Stimulated activated CD4-positive, alpha-beta T cell treated with anti-CD3 and anti-CD28 coated beads, Interleukin-12 subunit alpha, Interleukin-12 subunit beta, amount 100 ng/mL, for 24 hours (primary cell): ENCODE measurements at regions not wholly inside any gene's neighbourhood (a gene's known extent, or its start where the extent isn't known, plus 50 kb on each side); places are given as distances from the start of the nearest gene placed in this dataset.

Source experiments
- DNase-seq, 2 experiments: peaks; one replicate each; pipeline ENCODE4 v3.0.0-alpha.2; 2020; ENCODE audit warnings: low read depth in 2 of 2

DNA sequence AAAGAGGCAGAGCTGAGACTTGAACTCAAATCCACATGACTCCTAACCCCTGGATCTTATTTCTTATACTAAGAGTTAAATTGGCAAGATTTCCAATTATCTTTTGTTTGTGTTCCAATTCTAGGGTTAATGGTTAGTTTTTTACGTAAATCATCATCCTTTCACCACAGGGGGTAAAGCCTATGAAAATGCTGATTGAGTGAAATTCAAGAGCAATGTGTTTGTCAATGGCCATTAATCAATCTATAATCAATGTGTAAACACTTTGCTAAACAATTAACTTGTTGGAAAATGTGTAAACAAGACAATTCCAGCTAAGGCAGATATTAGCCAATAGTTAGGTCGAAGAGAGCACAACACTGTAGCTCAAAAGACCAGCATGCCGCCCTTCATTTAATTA lies 376.5 kb upstream of the ACVR2A start:
- no peak for DNase-seq

DNA sequence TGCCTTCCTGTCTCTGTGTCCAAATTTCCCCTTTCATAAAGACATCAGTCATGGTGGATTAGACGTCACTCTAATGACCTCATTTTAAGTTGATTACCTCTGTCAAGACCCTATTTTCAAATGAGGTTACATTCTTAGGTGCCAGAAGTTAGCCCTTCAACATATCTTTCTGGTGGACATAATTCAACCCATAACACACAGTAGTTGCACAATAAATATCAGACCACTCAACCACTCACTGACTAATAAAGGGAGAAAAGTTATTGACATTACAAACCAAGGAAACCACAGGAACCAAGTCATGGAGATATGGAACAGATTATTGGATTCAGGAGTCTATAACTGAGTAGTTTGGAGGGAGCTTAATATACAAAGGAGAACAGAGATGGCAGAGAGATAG lies 377.4 kb upstream of the ACVR2A start:
- no peak for DNase-seq

DNA sequence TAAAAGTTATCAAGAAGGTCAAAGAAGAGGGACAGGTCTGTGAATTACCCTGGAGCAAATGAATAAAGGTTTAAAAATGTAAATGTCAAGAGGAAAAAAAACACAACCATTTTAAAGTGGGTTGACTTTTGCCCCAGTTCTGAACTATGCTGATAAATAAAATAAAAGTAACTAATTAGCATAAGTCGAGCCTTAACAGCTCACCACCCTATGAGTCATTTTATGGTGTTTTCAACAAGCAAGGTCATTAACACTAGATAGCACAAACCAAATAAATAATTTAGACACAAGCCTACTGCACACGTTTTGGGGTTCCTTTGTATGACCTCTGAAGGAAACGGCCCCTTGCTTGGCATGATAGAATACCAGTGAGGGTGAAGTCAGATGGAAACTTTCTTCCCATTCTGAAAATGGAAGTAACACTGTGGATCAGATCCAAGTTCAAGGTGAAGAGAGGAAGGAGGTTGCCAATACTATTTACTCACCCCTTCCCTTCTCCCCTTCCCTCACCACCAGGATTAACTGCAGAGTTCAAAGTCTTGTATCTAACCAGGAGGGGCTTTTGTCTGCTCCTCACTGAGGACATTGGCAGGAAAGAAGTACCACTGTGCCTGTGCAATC lies 380.0 kb upstream of the ACVR2A start:
- no peak for DNase-seq

DNA sequence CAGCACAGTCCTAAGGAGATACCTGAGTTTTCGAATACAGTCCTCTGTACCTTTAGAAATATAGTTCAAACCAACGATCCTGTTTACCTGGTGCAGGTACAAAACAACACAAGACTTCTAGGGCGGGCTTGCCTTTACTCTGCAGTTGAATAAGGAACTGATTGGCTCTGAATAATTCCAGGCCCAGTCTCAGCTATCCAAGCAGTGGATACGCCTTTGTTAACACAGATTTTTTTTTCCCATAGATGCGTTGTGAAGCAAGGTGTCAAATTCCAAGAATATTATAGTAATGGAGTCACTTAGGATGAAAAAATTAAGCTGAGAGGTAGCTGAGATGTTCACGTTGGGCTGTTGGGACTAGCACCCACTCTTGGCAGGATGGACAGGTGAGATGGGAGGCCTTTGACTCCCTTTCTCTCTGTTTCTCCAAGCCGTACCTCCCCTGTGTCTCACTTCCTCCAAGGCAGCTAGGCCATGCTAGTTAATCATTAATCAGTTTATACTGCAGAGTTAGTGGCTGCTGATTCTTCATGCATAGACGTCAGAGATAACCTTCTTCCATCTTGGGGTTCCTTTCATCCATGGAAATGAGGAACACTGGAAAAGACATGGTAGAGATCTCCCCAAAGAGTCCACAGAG lies 380.8 kb upstream of the ACVR2A start:
- no peak for DNase-seq

DNA sequence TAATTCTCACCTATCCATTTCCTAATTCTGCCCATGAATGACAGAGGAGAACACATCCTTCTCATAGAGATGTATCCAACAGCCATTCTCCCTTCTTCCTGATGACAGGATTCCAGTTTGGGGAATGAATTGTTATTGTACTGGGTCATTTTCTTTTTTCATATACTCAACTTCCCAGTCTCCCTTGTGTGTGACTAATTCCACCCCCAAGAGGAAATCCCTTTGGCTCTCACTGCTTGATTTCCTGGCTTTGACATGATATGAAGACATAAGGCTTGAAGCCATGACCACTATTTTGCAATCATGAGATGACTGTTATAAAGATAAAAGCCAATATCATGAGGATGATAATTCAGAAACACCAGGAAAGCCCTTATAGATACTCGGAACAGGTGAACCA lies 384.7 kb upstream of the ACVR2A start:
- DNase-seq: no peak

DNA sequence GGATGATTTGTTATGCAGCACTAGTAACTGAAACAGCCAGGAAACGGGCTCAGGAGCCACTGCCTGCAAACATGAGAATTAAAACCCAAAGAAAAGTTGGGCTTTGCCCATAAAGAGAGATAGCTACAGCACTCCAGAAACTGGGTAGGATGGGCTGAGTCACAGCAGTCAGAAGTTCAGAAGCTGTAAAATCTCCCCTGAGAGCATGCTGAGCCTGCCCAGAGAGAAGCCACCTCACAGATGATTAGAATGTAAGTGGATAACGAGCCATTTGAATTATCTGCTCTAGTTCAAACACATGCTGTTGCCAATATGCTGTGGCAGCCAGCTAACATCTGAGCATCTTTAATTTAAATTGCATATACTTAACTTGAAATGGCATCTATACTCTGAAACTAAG lies 388.1 kb upstream of the ACVR2A start:
- DNase-seq: no peak

DNA sequence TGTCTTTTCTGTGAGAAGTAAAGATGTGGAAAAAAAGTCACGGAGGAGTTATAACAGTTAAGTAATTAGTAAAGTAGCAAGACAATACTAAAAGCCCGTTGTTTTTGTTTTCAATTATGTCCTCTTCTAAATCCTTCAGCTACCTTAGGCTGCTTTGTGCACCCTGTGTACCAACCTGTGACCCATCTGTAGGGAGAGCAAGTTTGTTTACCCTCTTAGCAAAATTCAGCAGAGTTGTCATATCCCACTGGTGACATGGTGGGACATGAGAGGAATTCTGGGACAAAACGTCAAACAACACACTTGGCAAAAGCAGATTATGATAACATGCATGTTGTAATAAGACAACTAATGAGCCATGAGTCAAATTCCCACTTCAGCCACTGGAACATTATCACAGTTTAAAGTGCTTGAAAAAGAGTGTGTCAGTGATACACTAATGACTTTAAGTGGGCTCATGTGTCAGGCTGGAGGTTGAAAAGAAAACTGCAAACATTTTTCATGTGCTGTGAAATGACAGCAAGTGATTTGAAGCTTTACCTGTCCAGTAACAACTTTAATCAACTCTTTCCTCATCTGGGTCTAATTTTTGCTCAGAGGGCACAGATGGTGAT lies 392.8 kb upstream of the ACVR2A start:
- no peak for DNase-seq

DNA sequence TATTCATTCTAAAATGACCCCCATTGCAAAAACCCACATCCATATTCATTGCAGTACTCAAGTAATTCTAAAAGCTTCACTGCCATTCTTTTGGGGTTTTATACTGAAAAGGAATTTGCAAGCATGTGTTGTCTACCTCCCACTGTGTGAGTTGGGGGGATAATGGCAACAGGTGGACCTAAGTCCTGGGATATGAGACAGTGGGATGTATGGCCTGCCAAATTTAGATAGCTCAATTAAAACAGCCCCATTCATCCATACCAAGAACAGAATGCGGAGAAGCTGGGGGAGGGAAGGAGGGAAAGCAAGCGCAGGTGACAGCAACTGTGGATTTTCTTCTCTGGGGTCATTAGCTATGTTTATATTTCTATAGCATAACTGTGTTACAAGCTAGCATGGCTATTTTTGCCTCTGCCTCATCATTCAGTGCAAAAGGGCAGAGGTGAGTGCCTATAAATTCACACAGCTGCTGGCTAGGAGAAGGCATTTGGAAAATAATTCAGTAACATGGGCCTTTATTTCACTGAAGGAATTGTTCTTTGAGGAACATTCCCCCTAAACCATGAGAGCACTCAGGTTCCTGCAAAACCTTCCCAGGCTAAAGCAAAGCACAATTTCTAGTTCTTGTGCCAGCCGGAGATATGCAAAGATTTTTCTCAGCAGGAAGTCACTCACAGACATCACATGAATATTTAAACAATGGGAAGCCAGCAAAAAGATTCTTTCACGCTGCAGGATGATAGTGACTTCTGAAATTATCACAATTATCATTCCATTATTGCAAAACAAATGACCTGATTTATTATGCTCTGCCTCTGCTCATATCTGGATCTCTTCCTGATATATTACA lies 393.9 kb upstream of the ACVR2A start:
- DNase-seq: no peak

DNA sequence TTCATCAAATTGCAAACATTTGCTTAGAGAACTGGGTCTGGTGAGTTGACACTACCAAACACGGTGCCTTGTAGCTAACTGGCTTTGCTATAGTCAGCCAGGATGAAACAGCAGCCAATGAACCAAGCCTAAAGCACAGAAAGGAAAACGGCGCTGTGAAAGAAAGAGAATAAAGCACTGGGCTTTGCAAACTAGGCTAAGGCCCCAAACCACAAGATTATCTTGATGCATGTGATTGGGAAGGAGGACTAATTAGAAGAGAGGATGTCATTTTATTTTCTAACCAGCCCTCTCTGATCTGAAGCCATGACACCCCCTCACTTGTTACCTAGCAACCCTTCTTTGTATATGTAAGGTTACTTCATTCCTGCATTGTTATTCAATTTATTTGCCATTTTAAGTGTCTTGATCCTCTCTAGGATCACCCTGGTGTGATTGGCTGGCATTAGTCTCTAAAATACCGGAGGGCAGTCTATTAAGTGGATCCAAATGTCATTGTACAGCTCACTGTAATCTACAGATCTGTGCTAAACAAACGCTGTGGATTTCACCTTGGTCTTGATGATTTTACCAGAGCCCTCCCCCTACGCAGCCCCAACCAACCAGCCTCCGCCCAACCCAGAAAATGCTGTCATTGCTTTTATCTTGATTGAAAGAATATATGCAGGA lies 395.4 kb upstream of the ACVR2A start:
- no peak for DNase-seq

DNA sequence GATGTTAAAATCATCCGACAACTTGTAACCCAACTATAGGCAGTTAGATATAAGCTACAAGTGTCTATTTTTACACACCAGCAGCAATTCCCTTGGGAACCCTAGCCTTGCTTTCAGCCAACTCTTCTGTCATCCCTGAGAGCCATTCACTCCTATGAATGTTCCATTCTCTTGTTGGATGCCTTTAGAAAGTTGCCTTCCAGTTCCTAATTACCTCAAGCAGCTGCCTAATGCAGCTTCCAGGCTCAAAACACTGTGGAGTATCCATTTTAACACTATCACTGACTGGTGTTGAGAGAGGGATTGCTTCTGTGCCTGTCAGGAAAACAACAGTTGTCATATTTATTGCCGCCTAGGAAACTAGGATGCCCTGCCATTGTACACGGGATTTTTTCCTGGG lies 402.0 kb upstream of the ACVR2A start:
- DNase-seq: no peak

DNA sequence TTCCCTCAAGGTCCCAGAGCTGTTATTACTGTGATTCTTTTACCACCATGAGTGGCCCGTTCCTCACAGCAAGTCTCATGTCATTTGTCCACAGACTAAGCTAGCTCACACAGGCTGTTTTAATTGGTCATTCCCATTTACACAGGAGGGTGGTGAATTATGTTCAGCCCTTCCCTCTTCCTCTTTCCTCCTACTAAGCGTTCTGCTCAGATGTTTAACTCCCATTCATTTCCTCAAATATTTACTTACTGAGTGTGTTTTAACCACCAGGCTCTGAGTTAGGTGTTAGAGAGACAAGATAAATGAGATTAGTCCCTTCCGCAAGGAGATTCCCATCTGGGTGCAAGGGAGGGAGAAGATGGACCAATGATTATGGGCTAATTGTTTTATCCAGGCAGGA lies 403.6 kb upstream of the ACVR2A start:
- no peak for DNase-seq

DNA sequence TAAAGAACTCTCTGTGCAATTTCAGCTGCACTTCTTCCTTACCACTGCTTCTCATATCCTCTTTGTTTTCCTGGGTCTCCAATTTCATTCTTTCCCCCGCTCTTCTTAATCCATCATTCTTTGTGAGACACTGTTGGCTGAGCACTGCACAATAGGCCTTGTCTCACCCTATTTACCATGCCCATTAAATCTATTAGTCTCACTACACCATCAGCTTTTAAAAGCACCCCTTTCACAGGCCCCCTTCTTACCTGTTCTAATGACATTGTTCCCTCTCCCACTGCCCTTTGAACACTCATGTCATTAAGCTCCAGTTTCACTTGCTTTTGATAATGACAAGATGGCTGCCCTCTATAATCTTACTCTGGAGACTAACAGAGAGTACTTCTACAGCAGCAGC lies 404.1 kb upstream of the ACVR2A start:
- DNase-seq: no peak

DNA sequence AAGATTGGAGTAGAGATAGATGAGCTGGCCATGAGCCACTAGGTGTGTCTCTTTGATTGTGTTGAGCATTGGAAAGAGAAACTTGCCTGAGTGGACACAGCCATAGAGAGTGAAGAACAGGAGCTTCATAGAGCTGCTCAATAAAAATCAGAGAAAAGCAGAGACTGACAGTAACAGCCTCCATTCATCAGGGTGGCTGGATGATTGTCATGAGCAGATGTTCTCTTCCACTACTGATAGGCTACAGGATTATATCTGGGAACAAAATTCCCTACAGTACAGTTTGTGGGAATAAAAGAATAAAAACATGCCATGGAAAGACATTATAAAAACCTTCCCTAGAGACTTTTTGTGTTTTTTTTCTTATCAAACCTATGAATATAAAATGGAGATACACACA lies 404.8 kb upstream of the ACVR2A start:
- DNase-seq: no peak

DNA sequence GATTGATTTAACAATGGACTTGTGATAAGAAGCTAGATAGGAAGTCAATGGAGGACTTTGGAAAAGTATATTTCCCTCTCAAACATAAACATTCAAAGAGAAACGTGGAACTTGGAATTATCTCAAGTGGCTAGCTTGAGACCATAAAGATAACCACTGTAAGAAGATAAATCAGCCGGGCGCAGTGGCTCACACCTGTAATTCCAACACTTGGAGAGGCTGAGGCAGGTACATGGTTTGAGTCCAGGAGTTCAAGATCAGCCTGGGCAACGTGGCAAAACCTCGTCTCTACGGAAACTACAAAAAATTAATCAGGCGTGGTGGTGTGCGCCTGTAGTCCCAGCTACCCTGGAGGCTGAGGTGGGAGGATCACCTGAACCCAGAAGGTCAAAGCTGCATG lies 405.9 kb upstream of the ACVR2A start:
- DNase-seq: no peak

DNA sequence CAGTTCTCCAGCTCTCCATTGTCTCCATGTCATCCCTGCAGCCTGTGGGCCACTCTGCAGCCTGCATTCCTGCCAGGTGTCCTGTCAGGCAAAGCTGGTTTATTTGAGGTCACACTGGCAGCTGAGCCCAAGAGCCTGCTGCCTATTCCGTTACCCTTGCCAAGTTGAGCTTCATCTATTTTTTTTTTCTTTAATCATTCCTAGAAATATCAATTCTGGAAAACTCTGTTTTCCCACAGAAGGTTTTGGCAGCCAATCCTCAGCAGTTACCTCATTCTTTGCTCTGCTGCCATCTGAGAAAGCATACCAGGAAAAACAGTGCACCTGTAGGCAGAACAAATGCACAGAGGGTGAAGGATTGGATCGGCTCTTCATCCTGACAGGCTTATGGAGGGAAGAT lies 411.0 kb upstream of the ACVR2A start:
- no peak for DNase-seq

DNA sequence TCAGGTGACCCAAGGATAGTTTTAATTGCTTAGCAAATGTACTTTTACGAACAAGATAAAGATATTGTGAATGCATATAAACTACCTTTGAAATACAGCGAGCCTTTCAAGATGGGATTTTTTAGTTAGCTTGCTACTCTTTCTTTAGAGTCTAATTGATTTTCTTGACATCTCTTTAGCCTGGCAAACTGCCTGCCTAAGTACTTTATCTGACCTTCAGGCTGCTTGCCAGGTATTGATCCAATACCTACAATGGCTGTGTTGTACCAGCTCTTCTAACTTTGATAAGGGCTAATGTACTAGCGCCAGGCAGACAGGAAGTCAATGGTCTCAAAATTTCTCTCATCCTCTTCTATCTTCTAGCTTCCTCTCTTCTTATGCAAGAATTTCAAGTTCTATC lies 414.4 kb upstream of the ACVR2A start:
- DNase-seq: no peak

DNA sequence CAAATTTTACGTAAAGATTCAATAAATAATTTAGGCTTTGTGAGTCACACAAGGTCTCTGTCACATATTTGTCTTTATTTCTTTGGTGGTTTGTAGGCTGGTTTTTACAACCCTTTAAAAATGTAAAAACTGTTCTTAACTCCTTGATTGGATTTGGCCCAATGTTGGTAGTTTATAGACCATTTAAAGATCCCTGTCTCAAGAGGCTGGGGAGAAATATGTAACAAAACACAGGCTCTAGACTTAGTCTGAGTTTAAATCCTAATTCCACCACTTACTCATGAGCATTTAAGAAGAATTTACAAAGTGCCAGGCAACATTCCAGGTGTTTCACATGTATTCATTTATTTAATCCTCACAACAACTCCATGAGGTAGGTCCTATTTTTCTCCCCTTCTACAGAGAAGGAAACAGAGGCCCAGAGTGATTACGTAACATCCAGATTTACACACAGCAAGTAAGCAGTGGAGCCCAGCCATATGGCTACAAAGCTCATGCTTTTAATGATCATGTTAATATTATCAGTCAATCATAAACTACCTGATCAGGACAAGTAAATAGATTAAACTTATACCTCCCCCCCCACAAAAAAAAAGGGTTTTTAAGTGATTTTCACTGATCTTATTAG lies 416.6 kb upstream of the ACVR2A start:
- DNase-seq: no peak

DNA sequence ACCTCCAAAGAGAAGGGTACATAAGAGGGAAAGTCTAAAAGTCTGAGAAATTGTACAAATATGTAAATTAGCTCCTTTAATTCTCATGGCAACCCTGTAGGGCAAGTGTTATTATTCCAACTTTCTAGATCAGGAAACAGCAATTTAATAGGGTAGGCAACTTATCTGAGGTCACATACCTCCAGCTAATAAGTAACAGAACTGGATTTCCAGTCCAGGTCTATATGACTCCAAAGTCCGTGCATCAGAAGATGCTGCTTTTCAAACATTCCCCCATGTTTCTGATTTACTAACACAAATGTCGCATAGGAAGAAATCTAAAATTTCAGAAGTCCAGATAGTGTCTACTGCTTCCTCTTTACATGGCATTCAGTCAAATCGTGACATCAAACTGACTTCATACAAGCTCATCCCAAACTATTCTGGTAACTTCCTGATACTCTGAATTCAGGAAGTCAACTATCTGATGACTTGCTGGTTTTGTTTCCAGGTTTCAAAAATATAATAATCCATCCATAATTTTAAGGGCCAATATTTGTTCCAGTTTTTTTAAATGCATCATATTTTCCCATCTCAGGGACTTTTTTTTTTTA lies 419.3 kb upstream of the ACVR2A start:
- DNase-seq: no peak

DNA sequence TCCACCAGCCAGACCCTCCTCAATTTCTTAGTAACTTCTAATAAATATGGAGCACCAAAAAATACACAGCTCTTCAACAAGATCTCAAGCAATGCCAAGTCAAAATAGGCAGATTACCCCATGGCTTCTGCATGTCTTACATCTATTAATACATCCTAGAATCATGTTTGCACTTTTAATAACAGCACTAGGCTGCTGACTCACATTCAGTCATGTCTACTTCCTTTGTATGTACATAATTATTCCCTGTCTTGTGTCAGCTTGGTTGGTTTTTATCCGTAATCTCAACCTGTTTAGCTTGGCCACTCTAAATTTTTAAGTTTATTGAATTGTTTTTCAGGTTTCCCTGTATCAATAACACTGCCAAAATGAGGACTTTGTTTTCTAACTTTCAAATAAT lies 420.1 kb upstream of the ACVR2A start:
- no peak for DNase-seq

DNA sequence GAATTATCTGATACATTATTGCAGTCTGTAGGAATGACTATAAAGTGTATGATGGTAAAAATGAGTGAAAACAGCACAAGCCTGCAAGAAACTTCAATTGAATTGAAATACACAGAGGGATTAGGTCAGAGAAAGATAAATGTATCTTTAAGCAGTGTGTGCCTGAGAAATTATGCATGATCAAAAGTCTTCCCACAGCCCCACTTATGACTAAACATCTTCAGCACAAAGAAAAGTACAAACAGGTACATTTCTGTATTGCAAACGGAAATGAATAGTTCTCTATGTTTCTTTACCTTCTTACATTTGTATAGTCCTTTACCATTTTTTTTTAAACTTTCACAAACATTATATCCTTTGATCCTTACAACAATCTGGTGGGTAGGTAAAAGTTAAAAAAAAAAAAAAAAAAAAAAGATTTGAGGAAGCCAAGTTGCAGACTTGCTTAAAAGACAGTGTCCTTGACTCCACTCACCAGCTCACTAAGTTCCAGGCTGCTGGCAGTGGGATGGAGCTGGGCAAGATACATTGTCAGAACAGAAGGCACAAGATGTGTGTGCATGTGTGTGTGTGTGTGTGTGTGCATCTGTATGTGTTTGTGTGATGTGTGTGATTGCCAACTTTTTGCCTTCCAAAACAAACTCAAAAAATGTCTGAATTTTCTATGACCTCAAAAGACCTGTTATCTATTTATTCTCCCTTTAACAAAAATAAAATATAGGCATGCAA lies 423.7 kb upstream of the ACVR2A start:
- no peak for DNase-seq

DNA sequence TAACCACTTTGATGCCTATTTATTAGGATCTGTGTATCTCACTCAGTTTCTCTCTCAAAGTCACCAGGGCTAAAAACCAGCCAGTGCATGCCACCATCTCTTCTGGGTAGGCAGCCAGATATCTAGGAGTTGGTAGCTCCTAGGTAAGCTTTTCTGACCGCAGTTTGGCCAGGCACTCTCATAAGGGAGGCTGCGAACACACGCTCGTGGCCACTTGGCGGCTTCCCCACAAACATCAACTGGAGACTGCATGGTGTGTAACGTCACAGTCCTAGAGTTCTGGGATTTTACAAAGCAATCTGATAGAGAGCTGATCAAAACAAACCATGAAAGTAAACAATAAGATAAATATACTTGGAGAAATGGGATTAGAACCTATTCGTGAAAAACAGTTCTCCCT lies 424.3 kb upstream of the ACVR2A start:
- no peak for DNase-seq
